ENCODE measurements at regions not wholly inside any gene's neighbourhood (a gene's known extent, or its start where the extent isn't known, plus 50 kb on each side); places are given as distances from the start of the nearest gene placed in this dataset.

DNA sequence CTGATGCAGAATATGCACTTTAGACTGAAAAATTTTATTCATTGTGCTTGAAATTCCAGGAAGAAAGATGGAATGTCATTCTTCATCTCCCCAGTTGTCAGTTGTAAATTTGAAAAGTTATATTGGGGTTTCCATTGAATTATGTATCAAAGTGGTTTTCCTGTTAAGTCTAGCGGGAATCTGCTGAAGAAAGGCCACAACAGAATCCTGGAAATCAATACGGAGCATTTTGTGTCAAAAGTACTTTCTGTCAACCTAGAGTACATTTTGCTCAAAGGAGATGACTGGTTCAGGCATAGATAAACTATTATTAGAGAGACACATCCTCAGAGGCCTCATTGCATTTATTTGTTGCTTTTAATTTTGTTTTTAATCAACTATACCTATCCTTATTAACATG, 538.2 kb upstream of the SEMA3D start:
- no peak for TF ChIP-seq CTCF (IDR thresholded peaks at IDR 0.05; ENCODE audit: low read length)
- no peak for TF ChIP-seq EZH2 (IDR thresholded peaks at IDR 0.05; ENCODE audit: borderline replicate concordance, low read length)

All from OCI-LY1 (cell line).